IMR-90 (cell line): ENCODE measurements at regions not wholly inside any gene's neighbourhood (a gene's known extent, or its start where the extent isn't known, plus 50 kb on each side); places are given as distances from the start of the nearest gene placed in this dataset.

Experiments used
- ATAC-seq: fragments of 200-7000 bp; cut with Tn5 transposase; 2 replicates; pipeline ENCODE4 v1.9.1; 2020; ENCODE audit warnings: low read depth, mild to moderate bottlenecking, moderate library complexity
- BruUV-seq: library from RNA; stranded (reverse); fragments of 400-500 nt; replicated peaks from 2 replicates; lab custom pipeline; 2021; lab: Mats Ljungman, UMichigan
- CTCF ChIA-PET: fragments of 300-600 bp; formaldehyde crosslinking; extraction: SDS; loops from one replicate; lab custom pipeline; 2021; ENCODE audit warnings: antibody characterized with exemption; lab: Yijun Ruan, JAX
- POLR2A ChIA-PET: fragments of 300-600 bp; sonication (Branson Sonifier 250); formaldehyde crosslinking; loops from one replicate; lab custom pipeline; 2022; ENCODE audit warnings: antibody characterized with exemption; ENCODE audit not compliant: unreplicated experiment; lab: Charles Lee
- DNase-seq: peaks from one replicate; pipeline ENCODE4 v3.0.0; 2013
- H2AFZ ChIP-seq: replicated peaks from 2 replicates; pipeline ENCODE3; 2013; ENCODE audit warnings: low read length, mild to moderate bottlenecking; ENCODE audit not compliant: poor library complexity
- H2AK5ac ChIP-seq: 2 replicates; pipeline ENCODE4 v1.6.1; 2013; ENCODE audit warnings: low read depth, low read length, inconsistent platforms
- H2AK9ac ChIP-seq: replicated peaks from 2 replicates; pipeline ENCODE3; 2013; ENCODE audit warnings: mild to moderate bottlenecking, low read depth, low read length, moderate library complexity; ENCODE audit not compliant: poor library complexity
- H2BK120ac ChIP-seq: 2 replicates; pipeline ENCODE4 v1.6.1; 2013; ENCODE audit warnings: low read depth, low read length, inconsistent platforms
- H2BK15ac ChIP-seq: 3 replicates; pipeline ENCODE4 v1.6.1; 2013; ENCODE audit warnings: low read depth, low read length, inconsistent platforms
- H2BK20ac ChIP-seq: 2 replicates; pipeline ENCODE4 v1.6.1; 2013; ENCODE audit warnings: low read depth, mild to moderate bottlenecking, inconsistent platforms, low read length, moderate library complexity
- H2BK5ac ChIP-seq: 2 replicates; pipeline ENCODE4 v1.6.1; 2013; ENCODE audit warnings: mild to moderate bottlenecking, low read depth, low read length, inconsistent platforms; ENCODE audit not compliant: poor library complexity, severe bottlenecking
- H3K14ac ChIP-seq: replicated peaks from 2 replicates; pipeline ENCODE4 v1.6.1; 2013; ENCODE audit warnings: low read depth, low read length, inconsistent platforms
- H3K18ac ChIP-seq: 2 replicates; pipeline ENCODE4 v1.6.1; 2013; ENCODE audit warnings: low read depth, low read length, control low read depth
- H3K23ac ChIP-seq: 2 replicates; pipeline ENCODE4 v1.6.1; 2013; ENCODE audit warnings: low read depth, low read length, inconsistent platforms
- H3K27ac ChIP-seq: 2 replicates; pipeline ENCODE4 v1.5.1; 2013; ENCODE audit warnings: mild to moderate bottlenecking, control low read depth, low read length; ENCODE audit not compliant: insufficient read depth
- H3K27me3 ChIP-seq: 2 replicates; pipeline ENCODE4 v1.6.1; 2013; ENCODE audit warnings: low read length; ENCODE audit not compliant: control insufficient read depth, insufficient read depth
- H3K36me3 ChIP-seq: 2 replicates; pipeline ENCODE4 v1.6.1; 2013; ENCODE audit warnings: low read length, mixed read lengths; ENCODE audit not compliant: control insufficient read depth, insufficient read depth
- H3K4ac ChIP-seq: 2 replicates; pipeline ENCODE4 v1.6.1; 2013; ENCODE audit warnings: low read depth, low read length, inconsistent platforms
- H3K4me1 ChIP-seq: 2 replicates; pipeline ENCODE4 v1.6.1; 2013; ENCODE audit warnings: low read length, mixed read lengths; ENCODE audit not compliant: control insufficient read depth, insufficient read depth
- H3K4me2 ChIP-seq: 2 replicates; pipeline ENCODE4 v1.6.1; 2013; ENCODE audit warnings: low read depth, mild to moderate bottlenecking, control low read depth, low read length, moderate library complexity
- H3K4me3 ChIP-seq: 2 replicates; pipeline ENCODE4 v1.5.1; 2013; ENCODE audit warnings: low read depth, mild to moderate bottlenecking, control low read depth, low read length, moderate library complexity; ENCODE audit not compliant: insufficient read depth
- H3K56ac ChIP-seq: 2 replicates; pipeline ENCODE4 v1.6.1; 2013; ENCODE audit warnings: low read length, inconsistent platforms; ENCODE audit not compliant: insufficient read depth; ENCODE audit errors: extremely low read depth
- H3K79me1 ChIP-seq, 2 experiments: 2 replicates each; pipeline ENCODE4 v1.6.1; 2013; ENCODE audit warnings: low read length in 2 of 2, inconsistent platforms in 1 of 2, low read depth in 1 of 2
- H3K9ac ChIP-seq: 2 replicates; pipeline ENCODE4 v1.6.1; 2013; ENCODE audit warnings: low read depth, low read length, control low read depth
- H3K9me1 ChIP-seq: 2 replicates; pipeline ENCODE4 v1.6.1; 2013; ENCODE audit warnings: low read length, inconsistent platforms; ENCODE audit not compliant: insufficient read depth
- H3K9me3 ChIP-seq: 2 replicates; pipeline ENCODE4 v1.6.1; 2013; ENCODE audit warnings: low read length; ENCODE audit not compliant: control insufficient read depth, insufficient read depth
- H4K20me1 ChIP-seq: 2 replicates; pipeline ENCODE4 v1.6.1; 2013; ENCODE audit warnings: low read length, inconsistent platforms; ENCODE audit not compliant: insufficient read depth
- H4K5ac ChIP-seq: 2 replicates; pipeline ENCODE4 v1.6.1; 2013; ENCODE audit warnings: mild to moderate bottlenecking, low read depth, low read length, control low read depth
- H4K8ac ChIP-seq, 2 experiments: 2 replicates each; pipeline ENCODE4 v1.6.1; 2013; ENCODE audit warnings: low read depth in 2 of 2, low read length in 2 of 2, control low read depth in 1 of 2, inconsistent platforms in 1 of 2
- H4K91ac ChIP-seq: 2 replicates; pipeline ENCODE4 v1.6.1; 2013; ENCODE audit warnings: low read depth, low read length, inconsistent platforms; ENCODE audit not compliant: insufficient read depth
- CHD1 ChIP-seq: IDR thresholded peaks from 2 replicates; pipeline ENCODE4 v1.6.1; 2012; ENCODE audit warnings: low read depth, low read length, improper control_type of control experiment
- MAFK ChIP-seq: IDR thresholded peaks from 2 replicates; pipeline ENCODE4 v1.6.1; 2012; ENCODE audit warnings: low read depth, low read length, improper control_type of control experiment
- RAD21 ChIP-seq: IDR thresholded peaks from 2 replicates; pipeline ENCODE4 v1.6.1; 2012; ENCODE audit warnings: low read length, improper control_type of control experiment
- RCOR1 ChIP-seq: IDR thresholded peaks from 2 replicates; pipeline ENCODE4 v1.6.1; 2012; ENCODE audit warnings: mild to moderate bottlenecking, low read length, improper control_type of control experiment; ENCODE audit not compliant: insufficient replicate concordance
- USF2 ChIP-seq: fragments of 150-350 bp; IDR thresholded peaks from 2 replicates; pipeline ENCODE4 v1.6.1; 2017; ENCODE audit warnings: mild to moderate bottlenecking, antibody characterized with exemption, low read length, low read depth
- WGBS, 2 experiments: methylation state at CpG; one replicate each; pipeline versions ENCODE4 v1.1.5 to v1.1.7; 2013; ENCODE audit warnings: missing lambda C conversion rate in 2 of 2; ENCODE audit not compliant: insufficient read length in 1 of 2; ENCODE audit errors: extremely low coverage in 2 of 2; 5-methylcytosine and 5-hydroxymethylcytosine counted together
- dilution Hi-C: fragments of 300-500 bp; cut with HindIII; formaldehyde crosslinking; loops from one replicate; pipeline ENCODE4 v1.14.3; 2018; ENCODE audit warnings: low sequenced_read_pairs; ENCODE audit not compliant: unreplicated experiment
- in situ Hi-C: fragments of 300-500 bp; cut with MboI; formaldehyde crosslinking; loops from 3 replicates; pipeline ENCODE4 v1.14.3; 2019; ENCODE audit warnings: low sequenced_read_pairs, inconsistent platforms, mixed read lengths
- intact Hi-C: fragments of 100-400 bp; cut with micrococcal nuclease; formaldehyde crosslinking; loops from 2 replicates; pipeline ENCODE4 v1.10.0; 2022

GRCh38 chr14:49975799-49976198 is 82.9 kb downstream of the ARF6 start:
- dilution Hi-C loops (loop anchor here (25.0 kb wide), 1 partner anchor 113 kb away; the partner anchor contains the start of gene NEMF), intact Hi-C loops (no loop called here), in situ Hi-C loops (no loop called here)
- H4K91ac ChIP-seq: peak overlapping the region; percentile 76
- ChIA-PET POLR2A (interaction anchor here (0.6 kb wide), 1 partner anchor 80 kb away, joined by 4 read pairs; no protein-coding TSS in a partner anchor), CTCF (interaction anchor here (0.6 to 2.5 kb wide), 2 partner anchors 114 to 448 kb away, joined by 3 to 10 read pairs; no protein-coding TSS in a partner anchor)
- H3K9me3 ChIP-seq: no peaks in the 10 kb centered on the region
- peak overlapping the region; percentile 70 to 75 for H4K8ac ChIP-seq
- H2BK5ac ChIP-seq: peak overlapping the region; percentile 93
- H3K14ac ChIP-seq: peak overlapping the region; percentile 57
- H3K79me1 ChIP-seq: peaks cover 0 to 19% of the 10 kb centered on the region in 2 experiments; a peak in 1 of 4 replicates
- WGBS, 2 experiments: no CpG with 5 or more reads among the region's 3 CpGs
- no peak overlapping the region for H3K9ac ChIP-seq
- H3K27ac ChIP-seq: peak overlapping the region; percentile 83
- H2AK9ac ChIP-seq: no peak overlapping the region
- peaks cover 19% of the 10 kb centered on the region for H3K9me1 ChIP-seq
- H3K27me3 ChIP-seq: no peaks in the 10 kb centered on the region
- peak overlapping the region; percentile 84 for H2BK120ac ChIP-seq
- H3K4ac ChIP-seq: peak overlapping the region; percentile 81
- no peaks in the 10 kb centered on the region for H4K20me1 ChIP-seq
- TF ChIP-seq MAFK (no peak), CHD1 (no peak), USF2 (0 out of 2 replicates have a peak, but pooled peaks have one; percentile 31), RCOR1 (no peak), RAD21 (no peak)
- H3K36me3 ChIP-seq: no peaks in the 10 kb centered on the region
- peak overlapping the region; percentile 4; the same call in 1 of the 2 replicates for H3K4me2 ChIP-seq
- H3K4me3 ChIP-seq: no peak overlapping the region
- H3K56ac ChIP-seq: peak overlapping the region; percentile 28; the same call in 1 of the 2 replicates
- peak overlapping the region; percentile 67 for H2BK15ac ChIP-seq
- H4K5ac ChIP-seq: peak overlapping the region; percentile 95
- peak overlapping the region; percentile 75 for H3K23ac ChIP-seq
- no TSS peak for BruUV-seq
- H2AFZ ChIP-seq: peak overlapping the region; percentile 7
- ATAC-seq: no peak
- H3K18ac ChIP-seq: peak overlapping the region; percentile 98
- H2BK20ac ChIP-seq: peak overlapping the region; percentile 70
- H3K4me1 ChIP-seq: peaks cover 24% of the 10 kb centered on the region
- no peak for DNase-seq
- peak overlapping the region; percentile 88 for H2AK5ac ChIP-seq
